GM12872 (cell line): ENCODE measurements at regions not wholly inside any gene's neighbourhood (a gene's known extent, or its start where the extent isn't known, plus 50 kb on each side); places are given as distances from the start of the nearest gene placed in this dataset.

ENCODE experiments used
- TF ChIP-seq, protein P1 (sequence below): IDR thresholded peaks from 3 replicates; pipeline ENCODE4 v1.5.1; 2011; ENCODE audit warnings: low read depth, mild to moderate bottlenecking, low read length, moderate library complexity; ENCODE audit not compliant: insufficient read depth

DNA sequence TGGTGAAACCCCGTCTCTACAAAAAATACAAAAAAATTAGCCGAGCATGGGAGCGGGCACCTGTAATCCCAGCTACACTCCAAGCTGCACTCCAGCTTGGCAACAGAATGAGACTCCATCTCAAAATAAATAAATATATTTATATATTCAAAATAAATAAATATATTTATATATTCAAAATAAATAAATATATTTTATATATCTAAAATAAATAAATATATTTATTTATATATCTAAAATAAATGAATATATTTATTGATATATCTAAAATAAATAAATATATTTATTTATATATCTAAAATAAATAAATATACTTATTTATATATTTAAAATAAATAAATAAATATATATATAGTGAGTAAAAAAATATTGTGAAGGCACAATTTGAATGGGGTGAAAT is 63.4 kb upstream of the EXOC1L start:
- TF ChIP-seq, protein P1, sequence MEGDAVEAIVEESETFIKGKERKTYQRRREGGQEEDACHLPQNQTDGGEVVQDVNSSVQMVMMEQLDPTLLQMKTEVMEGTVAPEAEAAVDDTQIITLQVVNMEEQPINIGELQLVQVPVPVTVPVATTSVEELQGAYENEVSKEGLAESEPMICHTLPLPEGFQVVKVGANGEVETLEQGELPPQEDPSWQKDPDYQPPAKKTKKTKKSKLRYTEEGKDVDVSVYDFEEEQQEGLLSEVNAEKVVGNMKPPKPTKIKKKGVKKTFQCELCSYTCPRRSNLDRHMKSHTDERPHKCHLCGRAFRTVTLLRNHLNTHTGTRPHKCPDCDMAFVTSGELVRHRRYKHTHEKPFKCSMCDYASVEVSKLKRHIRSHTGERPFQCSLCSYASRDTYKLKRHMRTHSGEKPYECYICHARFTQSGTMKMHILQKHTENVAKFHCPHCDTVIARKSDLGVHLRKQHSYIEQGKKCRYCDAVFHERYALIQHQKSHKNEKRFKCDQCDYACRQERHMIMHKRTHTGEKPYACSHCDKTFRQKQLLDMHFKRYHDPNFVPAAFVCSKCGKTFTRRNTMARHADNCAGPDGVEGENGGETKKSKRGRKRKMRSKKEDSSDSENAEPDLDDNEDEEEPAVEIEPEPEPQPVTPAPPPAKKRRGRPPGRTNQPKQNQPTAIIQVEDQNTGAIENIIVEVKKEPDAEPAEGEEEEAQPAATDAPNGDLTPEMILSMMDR, result no peak

DNA sequence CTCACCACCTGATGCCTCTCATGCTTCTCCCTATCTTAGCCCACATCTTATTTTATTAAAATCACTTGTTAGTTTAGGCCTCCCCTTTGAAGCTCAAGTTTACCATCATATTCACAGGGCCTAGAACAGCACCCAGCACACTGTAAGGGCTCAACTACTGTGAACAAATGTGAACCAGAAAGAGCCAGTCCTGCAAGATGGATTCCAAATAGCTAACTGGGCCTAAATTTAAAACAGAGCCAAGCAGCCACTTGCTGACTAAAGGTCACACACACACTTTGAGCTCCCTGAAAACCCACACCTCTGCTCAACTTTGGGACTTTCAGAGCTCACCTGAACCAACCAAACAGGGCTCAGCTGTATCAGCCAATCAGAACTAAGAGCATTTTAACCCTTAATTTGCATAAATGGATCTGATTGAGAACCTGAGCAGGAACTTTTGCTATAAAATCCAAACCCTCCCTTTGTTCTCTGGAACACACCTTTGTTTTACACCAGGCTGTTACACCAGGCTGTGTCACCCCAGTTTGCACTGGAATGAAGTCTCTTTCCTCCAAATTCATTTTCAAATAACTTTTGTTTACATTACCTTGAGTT is 62.1 kb upstream of the EXOC1L start:
- TF ChIP-seq, protein P1, result no peak

DNA sequence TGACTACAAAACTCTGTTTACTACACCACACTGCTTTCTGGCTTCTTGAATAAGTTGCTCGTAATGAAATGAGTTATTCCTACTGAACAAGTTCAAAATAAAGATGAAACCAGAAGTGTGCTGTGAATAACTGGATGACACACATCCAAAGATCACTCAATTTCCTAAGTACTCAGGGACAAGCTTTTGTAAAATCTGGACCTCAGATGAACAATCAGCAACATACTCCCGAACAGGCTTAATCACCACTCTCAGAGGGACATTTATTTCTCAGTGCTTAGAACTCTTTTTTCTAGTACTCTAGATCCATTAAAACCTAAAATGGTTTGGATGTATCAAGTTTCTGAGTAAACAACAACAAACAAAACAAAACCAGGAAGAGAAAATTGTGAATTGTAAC is 61.5 kb upstream of the EXOC1L start:
- TF ChIP-seq, protein P1, result no peak

DNA sequence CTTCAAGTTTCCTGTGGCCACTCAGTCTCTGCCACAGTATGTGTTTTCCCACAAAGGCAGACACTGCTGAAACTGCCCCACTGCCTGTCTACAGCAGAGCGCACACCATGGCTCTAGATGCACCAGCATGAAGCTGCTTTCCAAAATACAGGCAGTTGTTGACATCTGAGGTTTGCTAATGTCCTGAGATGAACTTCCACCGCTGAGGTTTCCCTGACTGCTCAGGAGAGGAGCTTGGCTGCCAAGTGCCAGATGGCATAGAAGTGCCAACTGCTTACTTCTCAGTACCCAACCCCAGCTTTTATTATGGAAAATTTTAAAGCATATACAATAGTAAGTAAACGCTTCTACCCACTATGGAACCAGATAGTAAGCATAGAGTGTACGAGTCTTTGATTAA is 61.0 kb upstream of the EXOC1L start:
- TF ChIP-seq, protein P1, result no peak

DNA sequence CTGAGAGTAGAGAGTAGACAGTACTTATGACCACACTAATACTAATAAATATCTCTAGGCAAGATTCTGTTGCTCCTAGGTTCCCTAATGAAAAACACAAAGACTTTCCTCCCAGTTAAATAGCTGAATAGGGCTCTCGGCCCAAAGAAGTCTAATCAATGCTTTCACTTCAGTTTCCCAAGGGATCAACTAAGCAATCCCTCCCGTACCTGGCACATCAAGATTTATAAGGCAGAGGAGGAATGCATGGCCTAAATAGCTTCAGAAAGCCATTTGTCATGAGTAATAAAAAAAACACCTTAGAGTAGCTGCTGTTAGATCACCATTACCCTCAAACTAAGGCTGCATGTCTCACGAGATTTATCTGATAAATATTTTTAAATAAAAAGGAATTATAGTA is 56.8 kb upstream of the EXOC1L start:
- TF ChIP-seq, protein P1, result no peak

DNA sequence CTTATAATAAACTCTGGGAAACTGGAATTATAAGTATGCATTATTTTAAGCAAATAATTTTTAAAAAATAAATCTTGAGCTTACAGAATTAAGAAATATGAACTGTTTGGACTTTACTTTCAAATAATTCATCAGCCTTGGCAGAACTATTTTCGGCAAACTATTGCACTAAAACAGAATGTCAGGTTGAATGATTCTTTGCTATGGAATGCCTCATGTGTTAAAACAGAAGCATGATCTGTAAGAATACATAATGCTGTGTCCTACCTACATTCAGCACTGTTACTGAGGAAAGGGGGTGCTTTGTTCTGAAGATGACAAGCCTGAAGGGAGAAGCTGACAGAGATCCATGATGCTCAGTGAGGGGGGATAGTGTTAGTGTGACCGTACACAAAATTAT is 55.6 kb upstream of the EXOC1L start:
- TF ChIP-seq, protein P1, result no peak

DNA sequence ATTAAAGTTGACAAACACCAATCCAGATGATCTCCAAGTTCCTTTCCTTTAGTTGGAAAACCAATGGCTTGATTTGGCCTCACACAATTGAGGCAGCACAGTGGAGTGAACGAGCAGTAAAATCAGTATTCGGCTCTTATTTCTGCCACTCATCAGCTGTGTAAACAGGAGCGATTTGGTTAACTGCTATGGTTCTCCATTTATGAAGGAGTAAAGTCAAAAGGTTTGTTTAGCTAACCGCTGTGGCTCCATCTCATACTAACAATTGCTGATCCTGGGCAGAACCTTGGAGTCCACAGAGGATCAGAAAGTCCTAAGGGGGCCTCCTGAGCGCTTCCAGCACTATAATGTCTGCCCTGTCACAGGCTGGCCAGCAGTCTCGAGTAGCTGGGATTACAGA is 54.5 kb upstream of the EXOC1L start:
- TF ChIP-seq, protein P1, result no peak
